HG02852 (cell line): ENCODE measurements at regions not wholly inside any gene's neighbourhood (a gene's known extent, or its start where the extent isn't known, plus 50 kb on each side); places are given as distances from the start of the nearest gene placed in this dataset.
"Not testable (repeated sequence)": the region's sequence is repeated elsewhere in the genome, so short reads cannot be mapped to it uniquely, and the experiment has no call there.

ENCODE experiments used
- ATAC-seq: cut with Tn5 transposase; IDR thresholded peaks from one replicate; pipeline ENCODE4 v1.9.1; 2021; ENCODE audit warnings: mild to moderate bottlenecking, moderate library complexity; ENCODE audit not compliant: unreplicated experiment

DNA sequence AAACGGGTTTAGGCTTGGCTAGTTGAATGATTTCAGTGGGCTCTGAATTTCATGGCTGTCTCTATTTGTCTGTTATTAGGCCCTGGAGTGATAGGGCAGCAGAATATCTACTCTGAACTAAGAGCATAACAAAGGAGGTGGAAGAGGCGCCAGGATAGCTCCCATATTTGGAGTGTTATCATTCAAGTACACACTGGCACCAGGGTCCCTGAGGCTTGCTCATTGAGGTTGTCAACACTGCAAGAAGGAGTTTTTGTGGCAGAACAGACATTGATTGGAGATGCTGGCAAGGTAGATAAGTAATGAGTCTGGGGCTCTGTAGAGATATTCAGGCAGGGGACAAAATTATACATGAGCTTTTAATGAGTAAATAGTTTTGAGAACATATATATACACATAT, 1748.4 kb downstream of the MRPL39 start:
- no peak for ATAC-seq

DNA sequence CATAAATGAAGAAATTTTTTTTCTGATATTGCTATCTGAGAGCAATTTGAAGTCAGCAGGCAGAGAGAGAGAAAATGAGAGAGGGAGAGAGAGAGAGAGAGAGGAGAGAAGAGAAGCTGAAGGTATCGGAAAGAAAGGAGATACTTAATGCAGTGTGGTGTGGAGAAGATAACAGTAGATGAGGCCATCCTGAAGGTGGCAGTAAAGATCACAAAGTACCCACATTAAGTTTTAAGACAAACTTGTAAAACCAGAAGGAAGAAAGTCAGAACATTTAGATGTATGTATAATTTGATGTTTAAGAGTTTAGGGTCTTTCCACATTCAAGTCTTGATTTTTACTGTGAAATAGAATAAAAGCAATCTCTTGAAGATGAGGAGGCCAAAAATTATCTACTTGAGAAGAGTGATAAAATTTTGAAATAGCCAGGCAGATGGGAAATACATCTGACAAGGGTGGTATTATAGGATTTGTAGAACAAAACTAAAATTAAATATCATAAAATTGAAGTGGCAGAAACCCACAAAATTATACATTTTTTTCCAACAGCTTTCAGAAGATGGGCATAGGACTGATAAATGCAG, 1753.4 kb downstream of the MRPL39 start:
- peak; percentile 79 for ATAC-seq

DNA sequence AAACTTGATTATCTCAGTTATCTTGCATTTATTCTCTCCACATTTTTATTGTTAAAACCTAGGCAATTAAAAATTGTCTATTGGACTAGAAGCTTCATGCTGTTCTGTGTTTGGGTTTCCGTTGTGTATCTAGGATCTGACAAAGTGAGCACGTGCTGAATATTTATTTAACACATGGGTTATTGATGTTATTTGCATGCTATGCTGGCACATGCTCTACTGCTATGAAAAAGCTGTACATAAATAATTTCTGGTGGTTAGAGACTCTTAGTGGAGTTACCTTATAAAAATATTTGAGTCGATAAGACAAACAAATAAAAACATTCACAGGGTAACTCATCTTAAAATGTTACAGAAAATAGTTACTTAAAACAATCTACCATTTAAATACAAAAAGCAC, 1769.7 kb downstream of the MRPL39 start:
- ATAC-seq = no peak

DNA sequence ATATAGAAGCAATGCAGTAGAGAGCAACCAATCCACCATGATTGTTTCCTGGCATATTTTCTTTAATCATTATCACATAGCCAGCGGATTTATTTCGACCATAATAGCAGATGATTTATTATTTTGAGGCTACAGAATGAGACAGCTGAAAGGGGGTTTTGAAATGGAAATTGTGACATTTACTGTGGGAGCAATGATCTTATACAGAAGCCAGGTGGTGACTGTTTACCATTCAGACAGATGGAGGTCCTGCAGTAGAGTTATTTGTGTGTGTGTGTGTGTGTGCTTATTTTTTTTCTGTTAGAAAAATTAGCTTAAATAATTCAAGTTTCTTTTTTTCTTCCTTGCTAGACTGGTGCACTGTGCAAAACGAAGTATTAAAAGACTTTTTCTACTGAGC, 1784.5 kb downstream of the MRPL39 start:
- ATAC-seq = no peak

DNA sequence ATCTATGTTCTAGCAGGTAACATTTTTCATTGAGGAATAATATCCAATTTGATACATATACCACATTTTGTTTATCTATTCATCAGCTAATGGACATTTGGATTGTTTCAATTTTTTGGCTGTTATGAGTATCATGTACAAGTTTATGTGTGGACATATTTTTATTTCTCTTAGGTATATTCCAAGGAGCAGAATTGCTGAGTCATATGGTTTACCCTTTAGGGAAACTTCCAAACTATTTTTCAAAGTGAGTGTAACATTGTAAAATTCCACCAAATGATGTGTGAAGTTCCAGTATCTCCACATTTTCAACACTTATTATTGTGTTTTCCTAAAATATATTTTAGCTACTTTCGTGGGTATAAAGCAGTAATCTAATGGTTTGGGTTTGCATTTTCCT, 1789.9 kb downstream of the MRPL39 start:
- no peak for ATAC-seq

DNA sequence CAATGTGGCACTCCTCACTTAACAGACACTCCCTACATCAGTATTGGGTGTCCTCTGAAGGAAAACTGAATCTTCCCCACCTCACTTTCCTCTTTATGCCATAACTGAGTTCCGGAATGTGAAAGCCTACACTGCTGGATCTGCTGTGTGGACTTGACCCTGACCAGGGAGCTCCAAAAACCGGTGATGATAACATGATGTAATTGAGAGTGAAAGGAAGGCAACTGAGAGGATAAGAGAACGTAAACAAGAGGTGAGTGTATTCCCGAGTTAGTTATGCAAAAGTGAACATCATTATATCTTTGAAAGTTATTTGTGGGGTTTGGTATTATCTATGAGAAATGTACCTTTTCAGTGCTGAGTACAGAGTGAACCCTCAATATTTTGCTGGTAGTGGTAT, 1794.8 kb downstream of the MRPL39 start:
- no peak for ATAC-seq

DNA sequence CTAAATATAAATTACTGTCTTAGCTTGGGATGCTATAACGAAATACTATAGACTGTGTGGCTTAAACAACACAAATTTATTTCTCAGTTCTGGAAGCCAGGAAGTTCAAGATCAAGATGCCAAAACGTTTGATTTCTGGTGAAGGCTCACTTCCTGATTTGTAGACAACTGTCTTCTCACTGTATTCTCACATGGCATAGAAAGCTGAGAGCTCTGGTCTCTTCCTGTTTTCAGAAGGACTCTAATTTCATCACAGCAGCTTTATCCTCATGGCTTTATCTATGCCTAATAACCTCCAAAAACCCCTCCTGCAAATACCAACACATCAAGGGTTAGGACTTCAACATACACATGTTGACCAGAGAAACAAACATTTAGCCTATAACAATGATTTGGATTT, 1795.5 kb downstream of the MRPL39 start:
- no peak for ATAC-seq

DNA sequence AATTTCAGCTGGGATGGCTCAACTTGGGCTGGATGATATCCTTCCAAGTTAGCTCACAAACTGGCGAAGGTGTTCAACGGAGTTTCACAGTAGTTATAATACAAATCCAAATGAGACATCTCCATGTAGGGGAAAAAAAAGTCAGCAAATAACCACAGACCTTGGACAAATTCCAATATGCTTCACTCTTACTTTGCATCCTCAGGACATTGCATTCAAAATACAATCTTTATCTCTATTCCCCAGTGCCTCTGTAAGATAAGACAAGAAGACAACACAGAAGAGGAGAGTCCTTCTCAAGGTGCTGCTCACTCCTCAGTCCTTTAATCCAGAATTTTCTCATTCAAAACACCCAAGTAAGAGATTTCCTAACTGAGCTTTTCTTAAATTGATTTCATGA, 1797.7 kb downstream of the MRPL39 start:
- ATAC-seq = no peak

DNA sequence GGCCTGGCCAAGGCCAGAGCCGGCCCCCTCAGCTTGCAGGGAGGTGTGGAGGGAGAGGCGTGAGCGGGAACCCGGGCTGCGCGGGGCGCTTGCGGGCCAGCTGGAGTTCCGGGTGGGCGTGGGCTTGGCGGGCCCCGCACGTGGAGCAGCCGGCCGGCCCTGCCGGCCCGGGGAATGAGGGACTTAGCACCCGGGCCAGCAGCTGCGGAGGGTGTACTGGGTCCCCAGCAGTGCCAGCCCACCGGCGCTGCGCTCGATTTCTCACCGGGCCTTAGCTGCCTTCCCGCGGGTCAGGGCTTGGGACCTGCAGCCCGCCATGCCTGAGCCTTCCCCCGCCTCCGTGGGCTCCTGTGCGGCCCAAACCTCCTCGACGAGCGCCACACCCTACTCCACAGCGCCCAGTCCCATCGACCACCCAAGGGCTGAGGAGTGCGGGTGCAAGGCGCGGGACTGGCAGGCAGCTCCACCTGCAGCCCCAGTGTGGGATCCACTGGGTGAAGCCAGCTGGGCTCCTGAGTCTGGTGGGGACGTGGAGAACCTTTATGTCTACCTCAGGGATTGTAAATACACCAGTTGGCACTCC, 1800.2 kb downstream of the MRPL39 start:
- ATAC-seq = not testable (repeated sequence)

DNA sequence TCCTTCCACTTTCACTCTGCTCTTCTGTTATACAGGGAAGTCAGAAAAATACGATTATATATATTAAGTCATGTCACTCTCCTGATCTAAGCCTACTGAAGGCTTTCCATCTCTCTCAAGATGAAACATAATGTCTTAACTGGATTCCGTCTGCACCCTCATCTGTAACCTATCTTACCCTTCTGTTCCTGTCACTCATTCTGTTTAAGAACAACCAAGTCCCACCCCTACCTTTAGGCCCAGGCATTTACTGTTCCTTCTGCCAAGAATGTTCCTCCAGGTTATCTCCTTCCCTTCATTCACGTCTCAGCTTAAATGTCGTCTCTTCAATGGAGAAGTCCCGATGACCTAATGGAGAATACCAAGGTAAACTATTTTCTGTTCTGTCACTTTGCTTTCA, 1802.4 kb downstream of the MRPL39 start:
- ATAC-seq = no peak

DNA sequence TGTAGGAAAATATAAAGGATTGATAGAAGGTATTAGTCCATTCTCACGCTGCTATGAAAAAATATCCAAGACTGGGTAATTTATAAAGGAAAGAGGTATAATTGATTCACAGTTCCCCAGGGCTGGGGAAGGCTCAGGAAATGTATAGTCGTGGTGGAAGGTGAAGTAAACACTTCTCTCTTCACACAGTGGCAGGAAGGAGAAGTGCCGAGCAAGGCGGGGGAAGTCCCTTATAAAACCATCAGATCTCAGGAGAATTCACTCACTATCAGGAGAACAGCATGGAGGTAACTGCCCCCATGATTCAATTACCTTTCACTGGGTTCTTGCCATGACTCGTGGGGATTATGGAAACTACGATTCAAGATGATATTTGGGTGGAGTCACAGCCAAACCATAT, 1806.0 kb downstream of the MRPL39 start:
- ATAC-seq = no peak

DNA sequence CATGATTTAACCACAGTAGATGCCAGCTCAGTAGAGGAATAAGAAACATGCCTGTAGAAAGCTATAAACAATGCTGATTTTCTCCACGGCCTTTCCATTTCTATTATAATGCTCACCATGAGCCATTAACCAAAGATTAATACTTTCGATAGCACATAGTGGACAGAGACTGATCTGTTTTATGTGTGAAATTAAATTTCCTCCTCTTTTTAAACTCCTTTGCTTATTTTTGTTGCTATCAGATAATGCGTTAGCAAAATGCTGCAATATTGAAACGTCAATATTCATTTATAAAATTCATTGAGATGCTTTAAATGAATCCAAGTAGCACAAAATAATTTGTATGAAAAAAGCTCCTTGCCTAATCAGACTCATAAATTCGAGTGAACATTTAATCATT, 1807.9 kb downstream of the MRPL39 start:
- ATAC-seq = no peak

DNA sequence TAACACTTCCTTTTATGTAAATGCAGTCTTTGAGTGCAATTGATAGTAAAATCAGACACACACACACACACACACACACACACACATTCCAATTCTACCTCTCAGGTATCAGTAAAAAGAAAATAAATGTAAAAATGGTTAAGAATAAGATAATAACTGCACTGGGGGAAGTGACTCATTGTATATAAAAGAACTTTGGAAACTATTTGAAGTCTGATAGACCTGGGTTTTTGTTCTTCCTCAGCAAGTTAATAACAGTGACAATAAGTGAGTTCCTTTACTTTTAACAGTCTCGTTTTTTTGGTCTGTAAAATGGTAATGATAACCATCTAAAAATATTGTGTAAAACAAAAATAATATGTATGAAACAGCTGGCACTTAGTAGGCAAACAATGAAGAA, 1815.0 kb downstream of the MRPL39 start:
- no peak for ATAC-seq

DNA sequence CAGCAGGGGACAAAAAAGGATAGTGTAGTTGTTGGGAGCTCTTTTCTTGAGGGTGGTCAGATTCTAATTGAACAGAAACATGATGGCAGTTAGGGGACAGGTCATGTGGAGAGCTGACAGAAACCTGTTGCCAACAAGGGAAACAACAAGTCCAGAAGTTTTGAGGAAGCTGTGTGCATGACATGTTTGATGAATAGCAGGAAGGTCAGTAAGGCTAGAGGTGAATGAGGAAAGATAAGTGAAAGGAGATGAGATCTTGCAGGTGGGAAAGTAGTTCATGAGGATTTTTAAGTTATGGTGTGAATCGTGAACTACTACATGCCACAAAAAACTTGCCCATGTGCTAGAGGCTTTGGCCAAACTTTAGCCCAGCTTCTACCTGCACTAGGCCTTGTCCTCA, 1817.4 kb downstream of the MRPL39 start:
- no peak for ATAC-seq

DNA sequence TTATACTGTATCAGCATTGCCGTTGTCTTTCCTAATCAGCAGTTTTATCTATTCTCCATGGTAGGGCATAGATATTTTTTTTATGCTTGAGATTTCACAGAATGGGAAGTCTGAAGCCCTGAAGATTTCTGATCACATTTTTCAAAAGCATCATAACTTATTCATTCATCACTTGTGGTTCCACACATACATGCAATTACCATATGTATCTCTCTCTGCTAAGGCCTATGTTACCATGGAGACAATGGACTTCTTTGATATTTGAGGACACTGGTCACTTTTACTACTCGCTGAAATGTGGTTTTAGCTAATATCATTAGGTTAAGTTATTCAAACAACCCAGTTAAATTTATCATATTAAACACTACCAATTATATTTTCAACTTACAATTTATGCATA, 1827.0 kb downstream of the MRPL39 start:
- ATAC-seq = no peak

DNA sequence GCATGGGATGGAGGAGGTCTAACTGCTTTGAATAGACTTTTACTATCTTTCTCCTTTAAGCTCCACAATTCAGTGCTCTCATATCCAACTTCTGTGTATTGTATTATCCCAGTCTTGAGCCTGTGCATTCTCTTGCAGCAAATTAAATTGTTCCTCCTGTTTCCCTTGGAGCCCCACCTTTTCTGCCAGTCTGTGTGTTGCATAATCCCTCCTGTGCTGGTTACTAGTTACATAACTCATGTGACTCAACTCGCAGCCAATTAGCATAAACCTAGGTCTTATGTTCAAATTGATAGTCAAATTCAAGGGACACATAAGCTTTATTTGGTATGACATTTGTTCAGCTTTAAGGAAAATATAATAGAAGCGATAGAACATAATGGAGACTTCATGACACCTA, 1863.5 kb downstream of the MRPL39 start:
- ATAC-seq = no peak

DNA sequence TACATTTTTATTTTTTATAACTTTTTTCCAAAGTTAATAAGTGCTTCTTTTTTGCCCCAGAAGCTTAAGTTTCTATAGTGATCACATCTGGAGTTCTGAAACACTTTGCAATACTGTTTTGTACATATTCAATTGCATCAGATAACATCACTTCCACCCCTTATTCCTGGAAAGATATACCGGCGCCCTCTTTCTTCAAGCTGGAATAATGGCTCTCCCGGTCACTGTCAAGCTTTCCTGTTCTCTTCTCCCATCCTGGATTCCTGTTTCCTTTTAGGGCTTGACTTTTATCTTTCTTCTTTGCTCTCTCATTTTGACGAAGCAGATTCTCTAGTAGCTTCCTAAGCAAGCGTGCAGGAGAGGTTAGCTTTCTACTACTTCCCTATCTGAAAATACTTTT, 1866.8 kb downstream of the MRPL39 start:
- no peak for ATAC-seq

DNA sequence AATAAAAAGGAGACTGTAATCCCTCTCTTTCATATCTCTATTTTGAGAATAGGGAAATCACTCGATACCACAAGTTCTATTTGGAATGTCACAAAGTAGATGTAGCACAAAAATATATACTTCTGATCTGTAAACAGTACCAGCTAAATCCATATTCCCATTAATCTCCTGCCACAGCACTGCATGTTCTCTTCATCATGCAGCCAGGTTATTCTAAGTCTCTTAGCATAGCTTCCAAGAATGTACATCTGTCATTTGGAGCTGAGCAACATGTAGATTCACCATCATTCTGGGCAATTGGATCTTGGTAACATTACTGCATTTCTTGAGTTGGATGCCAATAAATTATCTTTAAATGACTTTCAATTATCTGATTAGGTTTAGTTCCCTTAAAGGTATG, 1874.5 kb downstream of the MRPL39 start:
- ATAC-seq = no peak

DNA sequence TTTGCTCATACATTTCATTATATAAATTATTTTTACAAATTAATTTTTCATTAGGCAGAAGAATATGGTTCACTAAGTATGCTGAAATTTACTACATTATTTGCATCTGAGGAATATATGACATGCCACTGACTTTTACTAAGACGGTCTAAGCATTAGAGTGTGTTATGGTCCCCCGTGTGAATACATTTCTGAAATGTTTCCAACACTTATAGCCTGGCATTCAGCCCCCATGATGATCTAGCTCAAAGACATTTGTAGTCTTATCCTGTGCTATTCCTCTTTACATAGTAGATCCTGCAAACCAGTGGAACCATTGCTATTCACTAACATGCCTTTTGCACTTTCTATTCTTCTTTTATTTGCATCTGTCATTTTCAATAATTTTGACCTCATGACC, 1878.0 kb downstream of the MRPL39 start:
- ATAC-seq = no peak

DNA sequence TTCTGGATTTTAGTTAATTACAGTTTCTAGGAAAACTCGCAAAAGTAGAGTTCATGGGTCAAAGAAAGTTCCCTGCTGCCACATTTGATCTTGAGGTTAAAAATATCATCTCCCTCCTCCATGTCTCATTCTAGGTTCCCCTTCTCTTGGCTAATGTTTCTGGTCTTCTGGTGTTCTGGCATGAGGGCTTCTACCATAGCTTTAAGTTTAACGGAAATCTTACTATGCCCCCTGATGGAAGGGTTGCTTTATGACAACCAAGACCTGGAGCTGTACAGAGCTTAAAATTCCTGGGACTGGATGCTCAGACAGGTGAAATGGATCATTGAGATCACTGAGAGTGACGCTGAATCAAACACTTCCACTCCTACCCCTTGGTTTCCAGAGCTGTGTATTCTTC, 1881.7 kb downstream of the MRPL39 start:
- ATAC-seq = no peak

DNA sequence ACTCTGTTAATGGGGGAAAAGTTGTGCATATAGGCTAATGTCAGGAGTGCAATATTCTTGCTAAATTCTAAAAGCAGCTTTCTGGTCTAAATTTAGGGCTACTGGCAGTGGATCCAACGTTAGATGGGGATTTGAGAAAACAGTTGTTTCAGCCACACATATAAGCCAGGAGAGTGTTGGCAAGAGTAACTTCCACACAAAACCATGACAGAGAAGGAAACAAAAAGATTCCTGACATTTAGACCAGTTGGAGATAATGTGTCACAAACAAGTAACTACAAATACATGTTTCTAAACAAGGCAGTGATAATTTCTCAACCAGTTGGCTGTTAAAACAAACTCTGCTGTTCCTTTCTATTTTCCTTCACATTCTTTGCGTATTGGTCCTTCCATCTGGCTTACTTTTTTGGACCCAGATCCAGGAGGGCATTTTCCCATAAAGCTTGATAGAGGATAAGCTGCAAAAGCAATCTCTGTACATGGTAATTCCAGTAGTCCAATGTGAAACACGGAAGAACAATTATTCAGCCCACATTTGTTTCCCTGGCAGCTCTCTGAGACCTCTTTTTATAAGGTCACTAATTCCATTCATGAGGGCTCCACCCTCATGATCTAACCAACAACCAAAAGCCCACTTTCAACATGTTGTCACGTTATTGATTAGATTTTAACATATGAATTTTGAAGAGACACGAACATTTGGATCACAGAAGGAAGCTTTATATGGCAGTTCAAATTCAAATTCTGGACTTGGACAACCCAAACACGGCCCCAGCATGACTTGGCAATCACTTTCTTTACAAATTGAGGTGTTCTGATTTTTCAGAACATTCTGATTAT, 1888.6 kb downstream of the MRPL39 start:
- ATAC-seq = no peak

DNA sequence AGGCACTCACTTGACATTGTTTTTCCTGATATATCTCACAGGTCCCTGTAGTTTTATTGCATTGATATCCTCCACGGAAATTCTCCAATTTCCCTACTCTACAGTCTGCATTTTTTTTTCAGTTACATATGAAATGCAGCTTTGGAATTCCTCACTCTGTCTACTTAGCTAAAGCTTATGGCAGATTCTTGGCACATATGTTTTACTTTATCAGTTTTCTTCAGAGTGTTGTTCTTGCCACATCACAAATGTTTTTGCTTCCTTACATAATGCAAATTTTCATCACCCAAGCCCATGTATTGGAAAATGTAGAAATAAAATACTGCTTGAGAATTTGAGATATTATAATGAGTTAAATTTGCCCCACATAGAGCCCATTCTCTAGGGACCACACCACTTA, 1895.1 kb downstream of the MRPL39 start:
- no peak for ATAC-seq
